HG03280 (cell line): ENCODE measurements at regions not wholly inside any gene's neighbourhood (a gene's known extent, or its start where the extent isn't known, plus 50 kb on each side); places are given as distances from the start of the nearest gene placed in this dataset.

Experiments
- ATAC-seq: cut with Tn5 transposase; IDR thresholded peaks from one replicate; pipeline ENCODE4 v1.9.1; 2021; ENCODE audit warnings: mild to moderate bottlenecking, moderate library complexity; ENCODE audit not compliant: unreplicated experiment

DNA sequence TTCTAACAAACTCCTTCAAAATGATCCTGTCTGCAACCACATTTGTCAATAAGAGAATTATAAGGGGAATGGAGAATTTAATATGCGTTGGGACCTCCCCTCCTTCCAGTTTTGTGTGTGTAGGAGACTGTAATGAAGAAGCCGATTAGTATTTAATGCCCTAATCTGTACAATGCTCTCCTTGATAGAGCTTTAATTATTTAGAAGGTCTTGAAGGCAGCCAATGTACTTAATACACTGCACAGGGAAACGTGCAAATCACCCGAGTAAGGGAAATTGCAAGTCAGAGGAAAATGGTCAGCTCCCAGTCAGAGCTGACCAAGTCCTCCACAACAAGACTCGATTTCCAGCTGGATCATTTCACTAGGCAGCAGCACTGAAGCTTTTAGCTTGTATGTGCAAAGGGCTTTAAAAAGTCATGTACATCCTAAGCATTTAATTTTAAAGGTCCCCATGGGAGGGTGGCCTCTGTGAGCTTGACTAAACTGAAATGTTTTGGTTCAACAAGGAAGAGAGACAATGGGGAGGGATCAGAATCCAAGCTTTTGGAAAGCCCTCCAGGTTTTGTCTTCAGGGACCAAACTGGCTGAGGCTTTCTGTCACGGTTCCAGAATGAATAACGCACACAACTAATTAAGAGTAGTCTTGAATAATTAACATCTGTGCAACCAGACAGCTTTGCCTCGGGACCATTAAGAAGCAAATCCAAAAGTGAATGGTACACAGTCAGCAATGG lies 159.8 kb upstream of the MITF start:
- ATAC-seq: no peak

DNA sequence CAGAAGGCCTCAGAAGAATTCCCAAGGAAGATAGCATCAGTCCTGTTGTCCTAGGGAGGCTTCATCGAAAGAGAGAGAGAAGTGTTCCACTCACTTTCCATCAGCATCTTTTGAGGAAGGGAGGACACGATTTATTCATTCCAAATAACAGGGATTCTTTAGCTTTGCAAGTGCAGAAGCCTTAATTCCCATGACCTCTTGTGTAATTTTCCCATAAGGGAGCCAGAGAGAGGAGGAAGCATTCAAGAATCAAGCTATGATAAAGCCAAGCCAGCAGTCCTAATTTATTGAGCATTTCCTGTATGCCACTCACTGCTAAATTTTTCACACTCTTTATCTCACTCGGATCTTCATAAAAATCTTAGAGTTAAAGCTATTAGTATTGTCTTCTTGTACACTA lies 169.7 kb upstream of the MITF start:
- no peak for ATAC-seq

DNA sequence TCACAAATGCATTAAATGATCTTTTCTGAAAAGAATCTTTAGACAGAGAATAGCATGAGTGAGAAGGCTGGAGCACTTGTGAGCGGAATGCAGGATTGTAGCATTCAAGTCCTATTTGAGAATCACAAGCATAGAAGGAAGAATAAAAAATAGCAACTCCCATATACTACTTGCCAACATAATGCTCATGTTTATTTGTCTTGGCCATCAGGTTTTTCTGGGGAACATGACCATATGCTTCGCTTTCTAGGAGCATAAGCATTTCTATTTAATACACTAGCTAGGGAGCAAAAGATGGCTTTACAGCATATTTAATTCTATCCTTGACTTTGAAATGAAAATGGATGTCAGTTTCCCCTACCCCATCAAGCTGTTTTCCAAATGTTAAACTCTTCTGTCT lies 170.3 kb upstream of the MITF start:
- ATAC-seq: no peak

DNA sequence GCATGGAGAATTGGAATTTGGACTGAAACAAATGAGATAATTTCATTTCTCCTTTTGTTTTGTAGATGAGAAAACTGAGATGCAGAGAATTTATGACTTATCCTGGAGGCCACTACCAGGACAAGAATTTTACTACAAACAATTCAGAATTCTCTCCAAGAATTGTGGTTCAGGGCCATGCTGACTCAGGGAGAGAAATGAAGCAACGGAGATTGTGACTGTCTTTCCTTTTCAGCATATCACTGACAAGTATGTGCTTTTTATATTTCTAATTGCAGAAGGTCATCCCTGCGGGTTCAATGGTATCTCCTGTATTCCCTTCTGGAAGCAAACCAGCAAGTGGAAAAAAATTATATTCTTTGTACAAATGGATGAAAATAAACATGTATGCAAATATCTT lies 170.8 kb upstream of the MITF start:
- ATAC-seq: no peak

DNA sequence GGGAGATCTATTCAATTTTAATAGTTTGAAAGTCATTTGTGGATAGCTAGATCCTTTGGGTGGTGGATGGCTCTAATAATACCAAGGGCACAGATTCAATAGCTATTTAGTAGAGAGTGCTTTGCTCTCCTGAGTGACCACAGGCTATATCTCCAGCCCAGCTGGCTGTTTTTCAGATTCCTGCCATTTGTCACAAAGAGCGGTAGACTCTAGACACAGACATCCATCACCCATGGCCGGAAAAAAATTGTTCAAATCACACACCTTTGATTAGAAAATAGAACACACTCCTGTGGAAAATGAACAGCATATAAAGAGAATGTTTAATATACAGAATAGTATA lies 171.6 kb upstream of the MITF start:
- ATAC-seq: no peak

DNA sequence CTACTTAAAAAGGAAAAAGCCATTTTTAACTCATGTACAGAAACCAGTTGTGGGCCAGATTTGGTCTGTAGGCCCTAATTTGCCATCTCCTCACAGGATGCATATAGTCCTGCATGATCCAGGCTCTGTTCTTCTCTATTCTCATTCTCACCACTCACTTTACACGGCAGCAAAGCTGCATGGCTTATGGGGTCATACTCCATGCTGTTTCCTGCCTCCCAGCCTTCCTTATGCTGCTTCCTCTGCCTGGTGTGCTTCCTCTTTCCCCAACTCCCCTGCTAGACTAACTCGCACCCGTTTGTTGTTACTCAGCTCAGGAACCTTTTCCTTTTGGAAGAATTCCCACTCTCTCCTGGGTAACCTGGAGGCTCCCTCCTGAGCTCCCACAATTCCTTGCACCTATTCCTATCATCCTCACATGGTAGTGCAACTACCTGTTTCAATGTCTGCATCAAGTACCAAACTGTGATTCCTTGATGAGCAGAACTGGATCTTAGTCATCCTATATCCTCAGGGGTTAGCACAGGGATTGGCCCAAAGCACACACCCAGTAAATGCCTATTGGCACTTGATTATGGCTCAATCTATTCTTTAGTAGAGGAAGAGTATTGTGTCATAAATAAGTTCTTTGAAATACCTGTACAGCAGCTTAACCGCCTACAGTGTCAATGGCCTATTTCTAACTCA lies 172.1 kb upstream of the MITF start:
- ATAC-seq: no peak

DNA sequence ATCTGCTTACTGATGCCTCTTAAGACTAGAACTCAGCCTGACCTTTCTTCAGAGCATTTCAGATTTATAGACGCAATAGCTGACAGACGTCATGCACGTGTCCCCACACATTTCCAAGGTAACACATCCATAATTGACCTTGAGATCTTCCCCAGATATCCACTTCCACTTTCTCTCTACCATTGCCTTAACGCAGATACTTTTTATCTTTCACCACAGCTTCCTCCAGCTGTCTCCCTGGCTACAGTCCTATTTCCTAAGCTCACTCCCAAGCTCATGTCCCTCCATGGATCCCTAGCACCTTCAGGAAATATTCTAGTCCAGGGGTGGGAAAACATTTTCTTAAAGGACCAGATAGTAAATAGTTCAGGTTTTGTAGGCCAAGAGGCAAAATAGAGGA lies 173.0 kb upstream of the MITF start:
- no peak for ATAC-seq

DNA sequence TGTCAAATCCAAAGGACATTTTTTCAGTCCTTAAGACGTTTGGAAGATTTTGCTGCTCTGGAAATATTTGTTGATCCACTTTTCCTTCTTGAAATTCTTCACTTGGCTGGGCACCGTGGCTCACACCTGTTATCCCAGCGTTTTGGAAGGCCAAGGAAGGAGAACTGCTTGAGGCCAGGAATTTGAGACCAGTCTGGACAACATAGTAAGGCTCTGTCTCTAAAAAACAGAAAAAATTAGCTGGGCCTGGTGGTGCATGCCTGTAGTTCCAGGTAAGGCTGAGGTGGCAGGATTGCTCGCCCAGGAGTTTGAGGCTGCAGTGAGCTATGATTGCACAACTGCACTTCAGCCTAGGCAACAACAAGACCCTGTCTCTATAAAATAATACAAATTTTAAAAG lies 173.9 kb upstream of the MITF start:
- ATAC-seq: no peak

DNA sequence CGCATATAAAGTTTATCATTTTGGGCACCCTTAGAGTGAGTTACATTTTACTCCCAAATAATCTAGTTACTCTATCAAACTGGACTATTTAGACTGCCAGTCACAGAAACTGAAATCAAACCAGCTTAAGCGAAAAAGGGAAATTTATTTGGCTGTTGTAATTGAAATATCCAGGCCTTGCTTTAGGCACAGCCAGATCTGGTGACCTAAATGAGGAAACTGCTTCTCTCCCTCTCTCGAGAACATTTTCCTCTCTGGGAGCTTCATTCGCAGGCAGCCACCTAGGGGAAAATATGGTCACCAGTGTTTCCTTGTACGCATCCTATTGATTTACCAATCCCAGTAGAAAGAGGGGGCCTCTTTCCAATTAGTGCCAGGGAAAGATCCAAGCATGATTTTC lies 175.3 kb upstream of the MITF start:
- no peak for ATAC-seq

DNA sequence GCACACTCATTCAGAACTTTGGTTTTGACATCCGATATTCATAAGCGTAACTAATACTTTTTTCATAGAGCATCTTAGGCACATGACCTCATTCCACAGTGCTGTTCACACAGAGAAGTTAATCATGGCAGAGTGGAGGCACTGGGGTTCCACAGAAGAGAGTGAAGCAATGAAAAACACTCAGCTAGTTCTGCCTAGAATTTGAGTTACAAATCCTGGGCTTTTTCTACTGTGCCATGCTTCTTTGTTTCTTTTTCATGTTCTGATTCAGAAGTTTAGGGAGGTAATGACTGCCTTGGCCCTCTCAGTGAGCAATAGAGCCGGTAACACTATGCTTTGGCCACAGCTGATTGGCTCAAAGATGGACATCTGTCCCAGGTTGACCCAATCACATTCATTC lies 176.1 kb upstream of the MITF start:
- no peak for ATAC-seq

DNA sequence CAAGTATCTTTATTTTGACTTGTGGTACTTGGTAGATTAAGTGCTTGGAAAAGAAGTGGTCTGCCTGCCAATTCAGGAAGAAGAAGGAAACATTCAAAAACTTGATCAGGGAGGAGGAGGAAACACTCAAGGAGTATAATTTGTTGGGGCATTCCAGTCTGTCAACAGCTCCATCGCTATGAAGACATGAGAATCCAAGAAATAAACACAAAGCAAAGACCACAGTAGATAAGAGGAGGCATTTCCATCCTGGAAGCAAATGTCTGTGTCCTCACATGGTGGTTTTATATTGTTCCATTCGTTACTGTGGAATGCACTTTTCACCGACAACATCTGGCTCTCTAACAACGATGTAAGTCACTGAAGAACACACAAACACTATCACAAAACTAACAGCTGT lies 176.1 kb upstream of the FRMD4B start:
- no peak for ATAC-seq

DNA sequence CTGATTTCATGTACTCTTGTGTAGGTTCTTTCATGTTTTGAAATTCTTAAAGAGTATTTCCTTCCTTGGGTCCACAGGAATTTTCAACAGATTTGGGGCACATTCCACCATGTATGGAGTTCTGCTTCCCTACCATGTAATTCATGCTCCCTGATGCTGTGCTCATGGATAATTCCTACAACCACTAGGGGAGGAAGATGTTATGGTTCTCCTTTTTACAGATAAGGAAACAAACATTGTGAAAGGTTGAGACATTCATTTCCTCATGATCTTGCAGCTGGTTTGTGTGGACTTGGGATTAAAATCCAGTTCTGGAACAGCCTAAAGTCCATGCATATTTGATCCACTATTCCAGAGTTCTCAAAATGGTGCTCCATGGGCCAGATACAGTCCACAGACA lies 174.9 kb upstream of the FRMD4B start:
- ATAC-seq: no peak

DNA sequence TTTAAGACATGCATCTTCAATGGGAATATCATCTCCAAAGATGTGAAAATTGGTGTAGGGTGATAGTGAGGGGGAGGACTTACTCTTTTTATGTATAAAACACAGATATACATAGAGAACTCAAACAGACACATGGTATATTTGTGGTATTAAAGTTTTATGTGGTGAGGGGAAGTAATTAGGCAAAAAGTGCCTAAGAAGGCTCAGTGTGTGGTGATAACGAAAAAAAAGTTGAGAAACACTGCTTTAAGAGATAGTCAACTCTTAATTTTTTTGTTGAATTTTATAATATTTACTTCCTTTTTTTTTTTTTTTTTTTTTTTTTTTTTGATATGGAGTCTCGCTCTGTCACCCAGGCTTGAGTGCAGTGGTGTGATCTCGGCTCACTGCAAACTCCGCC lies 174.2 kb upstream of the FRMD4B start:
- no peak for ATAC-seq

DNA sequence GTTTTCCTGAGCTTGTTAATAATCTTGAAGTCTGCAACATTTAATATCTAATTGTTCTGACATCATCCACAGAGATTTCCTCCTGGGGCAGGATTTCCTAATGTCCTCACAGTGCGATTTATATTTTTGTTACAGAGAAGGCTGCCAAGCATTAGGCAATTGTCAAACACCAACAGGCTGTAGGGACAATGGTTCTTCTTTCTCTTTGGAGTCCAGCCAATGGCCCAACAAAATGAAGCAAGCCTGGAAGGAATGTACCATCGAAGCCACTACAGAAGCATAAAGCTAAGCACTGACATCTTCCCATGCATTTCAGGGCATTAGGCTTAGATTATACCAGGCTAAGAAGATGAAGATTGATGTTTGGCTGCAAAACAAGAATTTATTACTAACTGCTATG lies 173.0 kb upstream of the FRMD4B start:
- no peak for ATAC-seq

DNA sequence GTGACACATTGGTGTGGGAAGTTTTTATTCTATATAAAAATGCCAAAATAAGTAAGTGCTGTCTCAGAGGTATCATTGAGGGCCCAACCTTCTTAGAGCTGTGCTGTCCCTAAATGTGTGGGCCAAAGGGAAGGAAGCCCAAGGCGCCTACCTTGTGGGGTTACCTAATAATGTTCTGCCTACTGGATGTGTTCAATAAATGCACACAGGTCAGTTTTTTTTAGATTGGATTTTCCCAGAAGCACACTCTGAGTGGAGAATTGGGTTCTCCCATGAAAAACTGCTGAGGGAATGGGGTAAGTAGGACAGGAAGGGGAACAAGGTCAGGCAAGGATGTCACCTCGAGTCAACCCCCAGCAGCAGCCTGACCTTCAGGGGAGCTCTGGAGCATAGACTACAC lies 168.7 kb upstream of the FRMD4B start:
- ATAC-seq: no peak

DNA sequence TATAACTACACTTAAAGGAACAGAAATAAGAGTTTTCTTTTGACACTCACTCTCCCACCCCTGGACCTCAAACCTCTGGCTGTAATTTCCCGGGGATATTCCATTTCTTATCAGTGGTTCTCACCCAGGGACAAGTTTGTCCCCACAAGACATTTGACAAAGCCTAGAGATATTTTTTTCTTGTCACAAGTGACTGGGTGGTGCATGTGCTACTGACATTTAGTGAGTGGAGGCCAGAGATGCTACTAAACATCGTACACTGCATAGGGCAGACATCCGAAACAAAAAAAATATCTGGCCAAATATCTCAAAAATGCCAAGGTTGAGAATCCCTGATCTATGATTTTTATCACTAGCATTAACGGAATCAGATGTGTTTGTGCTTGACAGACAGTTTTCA lies 168.0 kb upstream of the FRMD4B start:
- ATAC-seq: no peak

DNA sequence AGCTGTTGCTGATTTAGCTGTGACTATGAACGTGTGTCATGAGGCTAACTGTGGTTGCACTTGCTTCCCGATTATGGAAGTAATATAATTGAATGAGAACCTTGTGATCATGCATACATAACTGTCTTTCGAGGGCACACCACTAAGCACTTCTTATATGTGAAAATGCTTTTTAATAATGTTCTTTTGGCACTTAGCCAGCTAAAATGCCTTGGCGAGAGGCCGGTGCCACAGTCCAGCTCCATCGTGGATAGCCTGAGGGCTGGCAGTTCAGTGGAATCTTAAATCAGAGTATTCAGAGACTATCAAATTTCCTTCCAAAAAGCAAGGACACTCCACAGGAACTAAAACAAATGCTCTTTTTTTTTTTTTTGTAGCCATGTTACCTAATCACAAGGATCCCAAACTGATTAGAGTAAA lies 161.6 kb upstream of the FRMD4B start:
- no peak for ATAC-seq

DNA sequence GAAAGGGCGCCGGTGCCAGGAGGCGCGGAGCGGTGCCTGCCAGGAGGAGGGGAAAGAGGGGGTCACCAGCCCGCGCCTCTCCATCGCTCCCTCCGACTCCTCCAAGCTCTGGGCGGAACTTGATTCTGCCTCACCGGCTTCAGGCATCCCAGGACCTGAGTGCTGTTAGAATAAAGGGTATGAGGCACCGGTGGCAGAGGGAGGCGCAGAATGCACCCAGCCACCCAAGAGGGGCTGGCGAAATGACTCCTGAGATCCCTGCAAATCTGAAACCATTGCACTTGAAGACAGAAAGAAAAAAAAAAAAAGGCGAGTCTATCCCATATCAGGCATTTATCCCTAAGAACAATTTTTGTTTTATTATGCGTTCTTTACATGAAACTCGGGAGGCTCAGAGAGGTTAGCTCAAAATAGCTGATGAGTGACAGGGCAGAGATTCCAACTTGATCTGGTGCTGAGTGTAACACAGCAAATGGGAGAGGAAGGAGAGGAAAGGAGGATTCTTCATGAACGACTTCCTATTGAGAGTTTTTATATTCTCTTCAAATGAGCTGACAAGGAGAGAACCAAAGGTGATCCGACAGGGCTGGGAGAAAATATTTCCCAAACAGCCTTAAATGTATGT lies 157.0 kb upstream of the FRMD4B start:
- no peak for ATAC-seq

DNA sequence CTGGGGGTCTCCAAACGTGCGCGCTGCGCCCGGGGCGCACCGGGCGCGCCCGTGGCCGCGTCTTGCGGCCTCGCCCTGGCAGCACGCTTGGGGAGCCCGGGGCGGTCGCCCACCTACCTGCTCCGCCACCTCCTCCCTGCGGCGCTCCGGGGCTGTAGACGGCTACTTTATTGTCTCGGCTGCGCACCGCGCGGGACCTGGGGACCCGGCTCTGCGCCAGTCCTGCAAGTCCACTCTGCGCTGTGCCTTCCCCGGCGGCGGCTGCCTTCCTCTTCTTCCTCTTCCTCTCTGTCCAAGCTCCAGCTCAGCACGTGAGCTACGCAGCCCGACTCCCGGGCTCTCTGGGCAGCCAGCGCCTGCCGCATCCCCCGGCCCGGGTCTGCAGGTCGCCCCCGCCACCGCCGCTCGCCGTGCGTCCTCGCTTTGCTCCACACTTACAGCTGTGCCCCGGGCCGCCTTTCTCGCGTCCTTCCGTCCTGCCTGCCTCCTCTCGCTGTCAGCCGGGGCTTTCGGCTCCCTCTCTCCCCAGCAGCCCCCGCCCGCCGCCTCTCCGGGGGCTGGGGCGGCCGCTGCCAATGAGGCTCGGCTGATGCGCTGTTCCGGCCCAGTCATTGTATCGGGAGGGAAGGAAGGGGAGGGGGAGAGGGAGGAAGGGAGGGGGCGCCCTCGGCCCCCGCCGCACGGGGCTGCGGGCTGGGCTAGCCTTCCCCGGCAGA lies 156.4 kb upstream of the FRMD4B start:
- no peak for ATAC-seq

DNA sequence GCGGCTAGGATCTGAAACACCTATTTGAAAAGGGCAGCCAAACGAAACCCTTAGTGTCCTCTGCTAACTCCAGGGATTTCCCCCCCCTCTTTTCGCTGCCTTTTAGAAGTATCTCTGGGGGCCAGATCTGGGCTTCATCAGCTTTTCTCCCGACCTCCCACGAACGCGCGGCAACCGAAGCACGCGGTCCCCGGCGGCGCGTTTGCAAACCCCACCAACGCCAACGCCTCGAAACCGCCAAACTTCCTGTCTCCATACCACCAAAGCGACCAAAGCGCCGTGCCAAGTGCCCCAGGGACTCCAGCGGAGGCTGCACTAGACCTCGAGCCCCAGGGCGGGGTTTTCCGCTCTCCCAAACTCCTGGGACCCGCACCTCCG lies 155.8 kb upstream of the FRMD4B start:
- ATAC-seq: no peak

DNA sequence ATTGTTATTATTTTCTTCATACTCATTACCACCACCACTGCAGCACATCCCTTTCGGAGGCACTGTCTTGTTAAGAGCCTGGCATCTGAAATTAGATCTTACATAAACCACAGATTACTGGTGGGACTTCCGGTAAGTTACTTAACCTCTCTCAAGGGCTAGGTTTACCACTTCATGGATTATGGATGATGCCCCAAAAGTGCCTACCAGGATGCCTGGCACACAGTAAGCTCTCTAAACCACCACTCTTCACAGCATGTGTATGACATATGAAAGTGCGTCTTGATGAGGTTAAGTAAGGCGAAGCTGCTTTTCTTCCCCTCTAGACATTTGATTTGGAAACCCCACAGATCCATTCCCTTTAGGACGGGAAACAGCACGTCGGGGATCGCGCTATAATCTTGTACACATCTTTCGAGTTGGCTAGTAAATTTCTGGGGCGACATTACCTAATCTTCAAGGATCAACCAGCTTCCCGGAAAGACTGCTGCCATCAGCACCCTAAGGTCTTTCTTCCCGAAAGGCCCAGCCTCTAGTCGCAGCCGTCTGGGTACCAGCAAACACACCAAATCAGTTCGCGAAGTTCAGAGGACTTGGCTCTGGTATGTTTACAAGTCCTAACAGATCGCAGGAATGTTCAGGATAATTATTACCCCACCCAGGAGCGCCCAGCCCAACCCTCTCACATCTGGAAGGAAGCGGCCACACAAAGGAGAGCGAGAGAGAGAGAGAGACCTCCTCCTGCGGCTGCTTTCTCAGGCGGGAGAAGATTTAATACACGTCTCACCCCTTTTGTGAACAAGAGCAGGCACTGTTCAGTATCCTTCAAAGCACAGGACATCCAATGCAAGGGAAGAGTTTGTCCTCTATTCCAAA lies 155.1 kb upstream of the FRMD4B start:
- no peak for ATAC-seq
